HFF-Myc (cell line): ENCODE measurements at regions not wholly inside any gene's neighbourhood (a gene's known extent, or its start where the extent isn't known, plus 50 kb on each side); places are given as distances from the start of the nearest gene placed in this dataset.

Source experiments
- DNase-seq: peaks from one replicate; pipeline ENCODE4 v3.0.0-alpha.2; 2011; ENCODE audit warnings: low read depth; ENCODE audit errors: extremely low read depth
- H3K4me3 ChIP-seq: replicated peaks from 2 replicates; pipeline ENCODE4 v1.5.1; 2011; ENCODE audit warnings: low read depth, mild to moderate bottlenecking, control low read depth, low read length
- CTCF ChIP-seq: IDR thresholded peaks from 2 replicates; pipeline ENCODE4 v1.5.1; 2012; ENCODE audit warnings: mild to moderate bottlenecking, low read depth, low read length, control low read depth; ENCODE audit errors: missing control alignments

- TF ChIP-seq CTCF: no peak
- DNase-seq: no peak
- no peak overlapping the region for H3K4me3 ChIP-seq
These were observed 737.1 kb downstream of the MECOM start for GRCh38 chr3:168926426-168926825.

- no peak for DNase-seq
- H3K4me3 ChIP-seq: no peak overlapping the region
- TF ChIP-seq CTCF: no peak
These were observed 737.9 kb downstream of the MECOM start for GRCh38 chr3:168925568-168925967.

- H3K4me3 ChIP-seq: no peak overlapping the region
- no peak for DNase-seq
- no peak for TF ChIP-seq CTCF
These were observed 748.9 kb downstream of the MECOM start for GRCh38 chr3:168914662-168915061.

- no peak for TF ChIP-seq CTCF
- H3K4me3 ChIP-seq: no peak overlapping the region
- no peak for DNase-seq
These were observed 754.3 kb downstream of the MECOM start for GRCh38 chr3:168909260-168909659.

GRCh38 chr3:168895419-168895818 lies 768.1 kb downstream of the MECOM start:
- H3K4me3 ChIP-seq: no peak overlapping the region
- no peak for DNase-seq
- no peak for TF ChIP-seq CTCF

- no peak for DNase-seq
- no peak overlapping the region for H3K4me3 ChIP-seq
- no peak for TF ChIP-seq CTCF
These were observed 769.3 kb downstream of the MECOM start for GRCh38 chr3:168894214-168894613.

GRCh38 chr3:168889666-168890065 lies 773.8 kb downstream of the MECOM start:
- H3K4me3 ChIP-seq: no peak overlapping the region
- no peak for TF ChIP-seq CTCF
- DNase-seq: no peak
